ENCODE measurements at regions not wholly inside any gene's neighbourhood (a gene's known extent, or its start where the extent isn't known, plus 50 kb on each side); places are given as distances from the start of the nearest gene placed in this dataset.

GRCh38 chr5:155605920-155606319 is 592.4 kb downstream of the KIF4B start (continued):
- no peak for TF ChIP-seq HMGXB4 (CRISPR knock-in tag; IDR thresholded peaks at IDR 0.05)
- TF ChIP-seq RELA (CRISPR knock-in tag; IDR thresholded peaks at IDR 0.05; ENCODE audit: borderline replicate concordance): no peak
- TF ChIP-seq MLX (CRISPR knock-in tag; IDR thresholded peaks at IDR 0.05): no peak
- no peak for TF ChIP-seq EMX1 (CRISPR knock-in tag; IDR thresholded peaks at IDR 0.05)
- TF ChIP-seq NFYB (CRISPR knock-in tag; conservative IDR thresholded peaks at IDR 0.05; ENCODE audit: low read depth): no peak

- peak; percentile 89 for ATAC-seq
- H3K4me1 Mint-ChIP-seq: peaks cover 17% of the 10 kb centered on the region
- TF ChIP-seq CREM (CRISPR knock-in tag; IDR thresholded peaks at IDR 0.05): no peak
- TF ChIP-seq CTCF (IDR thresholded peaks at IDR 0.05): peak; percentile 75
- CTCF ChIA-PET: no interaction called here
- no peaks in the 10 kb centered on the region for H3K36me3 Mint-ChIP-seq
- no peaks in the 10 kb centered on the region; the same call in 1 of the 2 replicates for H3K27me3 Mint-ChIP-seq (ENCODE audit: low read depth)
- no peaks in the 10 kb centered on the region for H3K9me3 Mint-ChIP-seq
- no peak overlapping the region for H3K27ac Mint-ChIP-seq
- no peak overlapping the region for H3K4me3 Mint-ChIP-seq
- POLR2A ChIA-PET: no interaction called here
- peak; percentile 84 for DNase-seq (ENCODE audit: low spot score)
Observed at GRCh38 chr5:155616779-155617392, 603.3 kb downstream of the KIF4B start.

GRCh38 chr5:155619688-155620087 is 606.1 kb downstream of the KIF4B start:
- no peak for ATAC-seq
- ChIA-PET CTCF (no interaction called here), POLR2A (no interaction called here)
- H3K36me3 Mint-ChIP-seq: no peaks in the 10 kb centered on the region
- no peak for DNase-seq (ENCODE audit: low spot score)
- no peaks in the 10 kb centered on the region for H3K9me3 Mint-ChIP-seq
- no peaks in the 10 kb centered on the region; the same call in 1 of the 2 replicates for H3K27me3 Mint-ChIP-seq (ENCODE audit: low read depth)
- no peak overlapping the region for H3K27ac Mint-ChIP-seq
- H3K4me3 Mint-ChIP-seq: no peak overlapping the region
- H3K4me1 Mint-ChIP-seq: peaks cover 24% of the 10 kb centered on the region
- no peak for TF ChIP-seq ATF3 (CRISPR knock-in tag; conservative IDR thresholded peaks at IDR 0.05)
- no peak for TF ChIP-seq CTCF (IDR thresholded peaks at IDR 0.05)
- no peak for TF ChIP-seq ATF2 (CRISPR knock-in tag; IDR thresholded peaks at IDR 0.05; ENCODE audit: borderline replicate concordance, low read depth)
- TF ChIP-seq ZBTB43 (CRISPR knock-in tag; IDR thresholded peaks at IDR 0.05): no peak
- no peak for TF ChIP-seq FOXP4 (CRISPR knock-in tag; IDR thresholded peaks at IDR 0.05)
- TF ChIP-seq ZNF671 (CRISPR knock-in tag; IDR thresholded peaks at IDR 0.05): no peak
- TF ChIP-seq GRHL2 (CRISPR knock-in tag; IDR thresholded peaks at IDR 0.05; ENCODE audit: insufficient replicate concordance, severe bottlenecking): no peak
- no peak for TF ChIP-seq ZNF121 (CRISPR knock-in tag; IDR thresholded peaks at IDR 0.05)
- no peak for TF ChIP-seq E2F5 (CRISPR knock-in tag; IDR thresholded peaks at IDR 0.05)
